A549 (cell line): ENCODE measurements at regions not wholly inside any gene's neighbourhood (a gene's known extent, or its start where the extent isn't known, plus 50 kb on each side); places are given as distances from the start of the nearest gene placed in this dataset.

Experiments
- ATAC-seq, 2 experiments: fragments of 200-7000 bp in 1 of 2; fragments of >200 bp in 1 of 2; cut with Nextera tagmentation in 1 of 2; cut with Tn5 transposase in 1 of 2; 3 replicates each; pipeline versions ENCODE4 v1.8.0 to v1.9.1; 2018 to 2020; ENCODE audit warnings: mild to moderate bottlenecking in 1 of 2, moderate library complexity in 1 of 2
- CTCF ChIA-PET: fragments of 300-600 bp; sonication (Branson Sonifier 250); formaldehyde crosslinking; extraction: SDS; loops from one replicate; lab custom pipeline; 2021; ENCODE audit warnings: antibody characterized with exemption, inconsistent platforms; lab: Yijun Ruan, JAX
- POLR2A ChIA-PET: fragments of 350-600 bp; formaldehyde crosslinking; extraction: SDS; loops from one replicate; lab custom pipeline; 2021; ENCODE audit warnings: antibody characterized with exemption, inconsistent platforms; lab: Yijun Ruan, JAX
- DNase-seq, 2 experiments: peaks; one replicate each; pipeline versions ENCODE4 v3.0.0 to v3.0.0-alpha.2; 2011 to 2016; ENCODE audit warnings: low read depth in 1 of 2, low spot score in 1 of 2
- FAIRE-seq: peaks from 2 replicates; lab custom pipeline; 2011; peaks lifted over from hg19 to GRCh38; lab: Jason Lieb, UNC
- H3K27ac ChIP-seq, 2 experiments: fragments of >200 bp; sonication (Bioruptor Twin); formaldehyde crosslinking; 3 replicates each; pipeline ENCODE4 v1.5.1; 2016 to 2017
- H3K4me1 ChIP-seq: fragments of >200 bp; sonication (Bioruptor Twin); formaldehyde crosslinking; 3 replicates; pipeline ENCODE4 v1.6.1; 2016
- H3K4me2 ChIP-seq: fragments of >200 bp; sonication (Bioruptor Twin); formaldehyde crosslinking; 3 replicates; pipeline ENCODE4 v1.6.1; 2016
- H3K4me3 ChIP-seq: fragments of >200 bp; sonication (Bioruptor Twin); formaldehyde crosslinking; 3 replicates; pipeline ENCODE4 v1.5.1; 2016
- H3K9me3 ChIP-seq: fragments of >200 bp; sonication (Bioruptor Twin); formaldehyde crosslinking; 3 replicates; pipeline ENCODE4 v1.6.1; 2016
- ATOH8 ChIP-seq: fragments of 250-450 bp; sonication (Bioruptor Pico); IDR thresholded peaks from 2 replicates; pipeline ENCODE4 v1.5.0; 2020; ENCODE audit warnings: low read depth, mild to moderate bottlenecking, moderate library complexity
- BCL3 ChIP-seq: fragments of >200 bp; sonication (Bioruptor Twin); formaldehyde crosslinking; IDR thresholded peaks from 3 replicates; pipeline ENCODE4 v1.6.1; 2016
- CHD4 ChIP-seq: fragments of 200-600 bp; sonication (generic); IDR thresholded peaks from 2 replicates; pipeline ENCODE4 v1.6.1; 2016; ENCODE audit warnings: antibody characterized with exemption, mild to moderate bottlenecking, borderline replicate concordance
- CTCF ChIP-seq: fragments of >200 bp; sonication (Bioruptor Twin); formaldehyde crosslinking; IDR thresholded peaks from 3 replicates; pipeline ENCODE4 v1.5.1; 2016
- ESRRA ChIP-seq: fragments of 150-350 bp; IDR thresholded peaks from 2 replicates; pipeline ENCODE4 v1.6.1; 2014; ENCODE audit warnings: mild to moderate bottlenecking, low read length, borderline replicate concordance
- FOSL2 ChIP-seq, 2 experiments: fragments of 450-650 bp in 1 of 2; fragments of >200 bp in 1 of 2; sonication (Bioruptor Twin) in 1 of 2; formaldehyde crosslinking; IDR thresholded peaks; 2 replicates each; pipeline versions ENCODE4 v1.5.0 to v1.6.1; 2016 to 2020; ENCODE audit warnings: mild to moderate bottlenecking in 1 of 2, moderate library complexity in 1 of 2
- GATA3 ChIP-seq: IDR thresholded peaks from 2 replicates; pipeline ENCODE4 v1.6.1; 2012; ENCODE audit warnings: borderline replicate concordance
- HES2 ChIP-seq: fragments of >200 bp; sonication (Bioruptor Twin); formaldehyde crosslinking; IDR thresholded peaks from 2 replicates; pipeline ENCODE4 v1.6.1; 2016
- HEYL ChIP-seq: fragments of 250-450 bp; sonication (Bioruptor Pico); IDR thresholded peaks from 2 replicates; pipeline ENCODE4 v1.8.0; 2021; ENCODE audit warnings: mild to moderate bottlenecking, moderate library complexity
- HMGXB4 ChIP-seq: fragments of 250-450 bp; sonication (Bioruptor Pico); IDR thresholded peaks from 2 replicates; pipeline ENCODE4 v1.5.0; 2021; ENCODE audit warnings: mild to moderate bottlenecking, moderate library complexity, borderline replicate concordance
- HOXA7 ChIP-seq: fragments of 250-450 bp; sonication (Bioruptor Pico); IDR thresholded peaks from 2 replicates; pipeline ENCODE4 v1.5.0; 2020; ENCODE audit warnings: mild to moderate bottlenecking, moderate library complexity
- JUNB ChIP-seq: fragments of >200 bp; sonication (Bioruptor Twin); formaldehyde crosslinking; IDR thresholded peaks from 2 replicates; pipeline ENCODE4 v1.6.1; 2016
- KDM1A ChIP-seq: fragments of 200-600 bp; sonication (generic); IDR thresholded peaks from 2 replicates; pipeline ENCODE4 v1.6.1; 2016; ENCODE audit warnings: low read depth, mild to moderate bottlenecking
- MAFK ChIP-seq: fragments of 450-650 bp; IDR thresholded peaks from 2 replicates; pipeline ENCODE4 v1.6.1; 2014; ENCODE audit not compliant: partially characterized antibody
- MAZ ChIP-seq: fragments of 150-350 bp; IDR thresholded peaks from 2 replicates; pipeline ENCODE4 v1.6.1; 2014; ENCODE audit warnings: antibody characterized with exemption, low read depth, low read length, borderline replicate concordance
- MYC ChIP-seq: IDR thresholded peaks from 2 replicates; pipeline ENCODE4 v1.6.1; 2012; ENCODE audit warnings: mild to moderate bottlenecking, inconsistent platforms, low read length, improper control_type of control experiment, borderline replicate concordance
- NR3C1 ChIP-seq: fragments of >200 bp; sonication (Bioruptor Twin); formaldehyde crosslinking; IDR thresholded peaks from 3 replicates; pipeline ENCODE4 v1.6.1; 2017
- PHF8 ChIP-seq: fragments of 200-600 bp; sonication (generic); IDR thresholded peaks from 2 replicates; pipeline ENCODE4 v1.6.1; 2016; ENCODE audit warnings: low read depth, mild to moderate bottlenecking, antibody characterized with exemption, moderate library complexity, borderline replicate concordance
- POLR2A ChIP-seq: IDR thresholded peaks from 2 replicates; pipeline ENCODE4 v1.6.1; 2012; ENCODE audit warnings: mild to moderate bottlenecking, low read length
- POLR2AphosphoS2 ChIP-seq: conservative IDR thresholded peaks from 2 replicates; pipeline ENCODE4 v1.6.1; 2012; ENCODE audit warnings: low read length, improper control_type of control experiment, inconsistent platforms
- SMC3 ChIP-seq: fragments of >200 bp; sonication (Bioruptor Twin); formaldehyde crosslinking; IDR thresholded peaks from 3 replicates; pipeline ENCODE4 v1.6.1; 2018; ENCODE audit warnings: inconsistent platforms
- TP53 ChIP-seq: fragments of 250-450 bp; sonication (Bioruptor Pico); IDR thresholded peaks from 2 replicates; pipeline ENCODE4 v1.5.0; 2021; ENCODE audit warnings: mild to moderate bottlenecking, moderate library complexity
- ZNF302 ChIP-seq: fragments of 250-450 bp; sonication (Bioruptor Pico); IDR thresholded peaks from 2 replicates; pipeline ENCODE4 v1.9.0; 2021; ENCODE audit warnings: inconsistent platforms, mild to moderate bottlenecking, moderate library complexity
- ZSCAN20 ChIP-seq: fragments of 250-450 bp; sonication (Bioruptor Pico); IDR thresholded peaks from 2 replicates; pipeline ENCODE4 v1.8.0; 2022; ENCODE audit warnings: mild to moderate bottlenecking, moderate library complexity
- WGBS: methylation state at CpG from one replicate; pipeline ENCODE4 v1.1.6; 2017; ENCODE audit errors: missing lambda C conversion rate; 5-methylcytosine and 5-hydroxymethylcytosine counted together

GRCh38 chr11:130785380-130786116 lies 130.7 kb downstream of the SNX19 start:
- TF ChIP-seq MYC: no peak
- TF ChIP-seq HEYL: no peak
- TF ChIP-seq HMGXB4 (CRISPR knock-in tag): no peak
- TF ChIP-seq CHD4: no peak
- no peak for TF ChIP-seq JUNB
- TF ChIP-seq, all 56 proteins: peak for 0
- POLR2A ChIA-PET: no interaction called here
- Histone ChIP-seq H3K4me3 (no peak overlapping the region), H3K4me1 (peaks cover 21% of the 10 kb centered on the region), H3K9me3 (no peaks in the 10 kb centered on the region), H3K27ac (no peak overlapping the region), H3K4me2 (no peak overlapping the region)
- WGBS: 78% methylated on average over 4 of the region's 4 CpGs
- DNase-seq (peak in 1 of 2 experiments; percentile 30), ATAC-seq (no peak), FAIRE-seq (no peak)
- CTCF ChIA-PET: interaction anchor here (0.8 to 1.1 kb wide), 2 partner anchors 18 to 42 kb away, joined by 3 to 4 read pairs; no protein-coding TSS in a partner anchor

- 73% methylated on average over 5 of the region's 5 CpGs for WGBS
- CTCF ChIA-PET: interaction anchor here (2.1 kb wide), 1 partner anchor 75 kb away, joined by 10 read pairs; no protein-coding TSS in a partner anchor
Measured at GRCh38 chr11:130786586-130786985, 129.7 kb downstream of the SNX19 start.

GRCh38 chr11:130787092-130787616 lies 129.1 kb downstream of the SNX19 start:
- Histone ChIP-seq H3K9me3 (0 out of 3 replicates have a peak, but pooled peaks cover 2% of the 10 kb centered on the region), H3K4me3 (no peak overlapping the region), H3K4me1 (peaks cover 13% of the 10 kb centered on the region), H3K27ac (no peak overlapping the region; a peak in 1 of 6 replicates), H3K4me2 (no peak overlapping the region)
- FAIRE-seq: no peak
- CTCF ChIA-PET: interaction anchor here (2.1 kb wide), 1 partner anchor 75 kb away, joined by 10 read pairs; no protein-coding TSS in a partner anchor
- WGBS: 82% methylated on average over 8 of the region's 8 CpGs
- no peak for DNase-seq
- no peak for ATAC-seq
- POLR2A ChIA-PET: no interaction called here
- no peak for TF ChIP-seq POLR2A
- no peak for TF ChIP-seq CTCF
- TF ChIP-seq HOXA7: no peak
- no peak for TF ChIP-seq MAZ
- no peak for TF ChIP-seq POLR2AphosphoS2
- TF ChIP-seq HES2: no peak
- no peak for TF ChIP-seq MAFK
- TF ChIP-seq ZNF302 (CRISPR knock-in tag): no peak
- TF ChIP-seq SMC3: no peak
- no peak for TF ChIP-seq ESRRA

More at GRCh38 chr11:130786586-130786985, 129.7 kb downstream of the SNX19 start:
- H3K4me3 ChIP-seq: no peak overlapping the region
- 0 out of 3 replicates have a peak, but pooled peaks cover 2% of the 10 kb centered on the region for H3K9me3 ChIP-seq
- ATAC-seq (no peak), FAIRE-seq (no peak), DNase-seq (no peak)
- peak overlapping the region in 1 of 2 experiments; percentile 8; a peak in 1 of 6 replicates for H3K27ac ChIP-seq
- POLR2A ChIA-PET: no interaction called here
- H3K4me2 ChIP-seq: no peak overlapping the region
- peaks cover 18% of the 10 kb centered on the region for H3K4me1 ChIP-seq
- TF ChIP-seq SMC3: no peak
- TF ChIP-seq ATOH8 (CRISPR knock-in tag): no peak
- TF ChIP-seq KDM1A: no peak
- no peak for TF ChIP-seq PHF8
- no peak for TF ChIP-seq FOSL2 (IDR thresholded peaks at IDR 0.05)
- TF ChIP-seq FOSL2 (CRISPR knock-in tag; IDR thresholded peaks at IDR 0.05): no peak
- no peak for TF ChIP-seq NR3C1
- no peak for TF ChIP-seq HES2
- no peak for TF ChIP-seq ZNF302 (CRISPR knock-in tag)
- no peak for TF ChIP-seq TP53 (CRISPR knock-in tag)
- TF ChIP-seq POLR2AphosphoS2: no peak
- TF ChIP-seq BCL3: no peak
- TF ChIP-seq ZSCAN20 (CRISPR knock-in tag): no peak
- TF ChIP-seq GATA3: no peak
